Progenitor cell of endocrine pancreas (in vitro differentiated cells): ENCODE measurements at regions not wholly inside any gene's neighbourhood (a gene's known extent, or its start where the extent isn't known, plus 50 kb on each side); places are given as distances from the start of the nearest gene placed in this dataset.
"Not testable (repeated sequence)": the region's sequence is repeated elsewhere in the genome, so short reads cannot be mapped to it uniquely, and the experiment has no call there.

Source experiments
- DNase-seq: peaks from one replicate; pipeline ENCODE4 v3.0.0; 2021; ENCODE audit warnings: low spot score; ENCODE audit not compliant: unreplicated experiment
- H3K27ac Mint-ChIP-seq: 2 replicates; pipeline ENCODE4 v1.8.0; 2021; ENCODE audit warnings: mild to moderate bottlenecking, moderate library complexity, mixed read lengths
- H3K27me3 Mint-ChIP-seq: 2 replicates; pipeline ENCODE4 v1.8.0; 2021; ENCODE audit warnings: mixed read lengths
- H3K36me3 Mint-ChIP-seq: 2 replicates; pipeline ENCODE4 v1.8.0; 2022; ENCODE audit warnings: mixed read lengths; ENCODE audit not compliant: insufficient read depth
- H3K4me1 Mint-ChIP-seq: 2 replicates; pipeline ENCODE4 v1.8.0; 2021; ENCODE audit warnings: low read depth, mixed read lengths
- H3K4me3 Mint-ChIP-seq: 2 replicates; pipeline ENCODE4 v1.8.0; 2021; ENCODE audit warnings: low read depth, mild to moderate bottlenecking, moderate library complexity, mixed read lengths
- H3K9me3 Mint-ChIP-seq: 2 replicates; pipeline ENCODE4 v1.8.0; 2021; ENCODE audit warnings: low read depth, mixed read lengths
- TF ChIP-seq, protein P1 (sequence below): fragments of 200-600 bp; sonication (generic); IDR thresholded peaks from one replicate; pipeline ENCODE4 v1.5.0; 2021; ENCODE audit warnings: antibody characterized with exemption, mild to moderate bottlenecking; ENCODE audit not compliant: unreplicated experiment

DNA sequence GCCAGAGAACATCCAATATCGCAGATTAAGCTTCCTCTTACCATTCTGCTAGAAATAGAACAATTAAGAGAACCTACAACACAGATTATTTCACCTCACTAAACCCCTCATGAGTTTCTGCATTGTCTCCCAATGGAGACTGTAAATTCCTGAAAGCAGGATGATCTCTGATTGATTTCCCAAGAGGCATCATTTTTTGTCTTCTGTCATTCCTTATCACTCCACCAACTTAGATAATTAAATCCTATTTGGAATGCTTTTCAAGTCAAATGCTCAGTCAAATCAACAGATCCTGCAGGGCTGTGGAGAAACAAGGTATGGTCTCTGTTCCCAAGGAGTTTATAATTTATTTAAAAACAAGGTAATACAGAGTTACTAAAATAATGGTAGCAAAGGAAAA, 161.5 kb downstream of the MTERF1 start:
- peaks cover 30% of the 10 kb centered on the region for H3K9me3 Mint-ChIP-seq
- H3K4me1 Mint-ChIP-seq: peaks cover 21% of the 10 kb centered on the region
- peaks cover 9% of the 10 kb centered on the region for H3K36me3 Mint-ChIP-seq
- H3K4me3 Mint-ChIP-seq: no peak overlapping the region
- TF ChIP-seq, protein P1, sequence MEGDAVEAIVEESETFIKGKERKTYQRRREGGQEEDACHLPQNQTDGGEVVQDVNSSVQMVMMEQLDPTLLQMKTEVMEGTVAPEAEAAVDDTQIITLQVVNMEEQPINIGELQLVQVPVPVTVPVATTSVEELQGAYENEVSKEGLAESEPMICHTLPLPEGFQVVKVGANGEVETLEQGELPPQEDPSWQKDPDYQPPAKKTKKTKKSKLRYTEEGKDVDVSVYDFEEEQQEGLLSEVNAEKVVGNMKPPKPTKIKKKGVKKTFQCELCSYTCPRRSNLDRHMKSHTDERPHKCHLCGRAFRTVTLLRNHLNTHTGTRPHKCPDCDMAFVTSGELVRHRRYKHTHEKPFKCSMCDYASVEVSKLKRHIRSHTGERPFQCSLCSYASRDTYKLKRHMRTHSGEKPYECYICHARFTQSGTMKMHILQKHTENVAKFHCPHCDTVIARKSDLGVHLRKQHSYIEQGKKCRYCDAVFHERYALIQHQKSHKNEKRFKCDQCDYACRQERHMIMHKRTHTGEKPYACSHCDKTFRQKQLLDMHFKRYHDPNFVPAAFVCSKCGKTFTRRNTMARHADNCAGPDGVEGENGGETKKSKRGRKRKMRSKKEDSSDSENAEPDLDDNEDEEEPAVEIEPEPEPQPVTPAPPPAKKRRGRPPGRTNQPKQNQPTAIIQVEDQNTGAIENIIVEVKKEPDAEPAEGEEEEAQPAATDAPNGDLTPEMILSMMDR: no peak
- H3K27ac Mint-ChIP-seq: no peak overlapping the region
- H3K27me3 Mint-ChIP-seq: no peaks in the 10 kb centered on the region
- no peak for DNase-seq

DNA sequence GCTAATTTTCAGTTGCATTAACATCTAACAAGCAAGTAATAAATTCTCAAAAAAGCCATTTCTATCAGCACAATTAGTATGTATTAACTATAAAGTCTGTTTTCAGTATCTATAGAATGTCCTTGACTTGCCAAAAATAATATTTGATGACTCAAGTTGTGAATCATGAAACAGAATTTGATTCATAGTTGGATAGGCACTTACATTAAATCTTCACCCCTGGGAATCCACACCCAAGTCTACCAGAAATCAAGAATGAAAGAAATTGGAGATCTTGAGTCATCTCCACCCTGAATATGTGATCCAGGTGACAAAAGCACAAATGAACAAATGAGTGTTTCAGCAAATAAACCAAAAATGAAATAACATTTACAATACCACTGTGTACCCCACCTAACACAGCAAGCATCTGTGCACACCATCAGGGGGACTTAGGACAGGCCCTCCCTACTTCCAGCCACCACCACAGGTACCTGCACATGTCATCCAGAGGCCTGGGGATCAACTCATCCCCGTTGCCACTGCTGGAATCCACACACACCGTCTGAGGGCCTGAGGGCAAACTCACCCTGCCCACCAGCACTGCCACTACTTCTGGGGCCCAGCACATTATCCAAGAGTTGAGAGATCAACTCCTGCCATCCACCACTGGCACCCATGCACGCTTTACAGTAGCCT, 160.1 kb downstream of the MTERF1 start:
- H3K9me3 Mint-ChIP-seq: peaks cover 36% of the 10 kb centered on the region
- H3K36me3 Mint-ChIP-seq: peaks cover 14% of the 10 kb centered on the region
- H3K4me1 Mint-ChIP-seq: peaks cover 21% of the 10 kb centered on the region
- H3K27me3 Mint-ChIP-seq: no peaks in the 10 kb centered on the region
- H3K27ac Mint-ChIP-seq: no peak overlapping the region
- no peak for DNase-seq
- TF ChIP-seq, protein P1: no peak
- no peak overlapping the region for H3K4me3 Mint-ChIP-seq

DNA sequence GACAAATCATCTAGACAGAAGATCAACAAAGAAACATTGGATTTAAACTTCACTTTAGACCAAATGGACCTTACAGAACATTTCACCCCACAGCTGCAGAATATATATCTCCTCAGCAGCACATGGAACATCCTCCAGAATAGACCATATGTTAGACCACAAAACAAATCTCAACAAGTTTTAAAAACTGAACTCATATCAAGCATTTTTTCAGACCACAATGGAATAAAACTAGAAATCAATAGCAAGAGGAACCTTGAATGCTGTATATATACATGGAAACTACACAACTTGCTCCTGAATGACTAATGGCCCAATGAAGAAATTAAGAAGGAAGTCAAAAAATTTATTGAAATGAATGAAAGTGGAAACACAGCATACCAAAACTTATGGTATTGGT, 157.7 kb downstream of the MTERF1 start:
- no peaks in the 10 kb centered on the region for H3K27me3 Mint-ChIP-seq
- no peak for DNase-seq
- H3K27ac Mint-ChIP-seq: no peak overlapping the region
- H3K9me3 Mint-ChIP-seq: peaks cover 38% of the 10 kb centered on the region
- peaks cover 17% of the 10 kb centered on the region for H3K36me3 Mint-ChIP-seq
- H3K4me3 Mint-ChIP-seq: no peak overlapping the region
- H3K4me1 Mint-ChIP-seq: peaks cover 21% of the 10 kb centered on the region
- TF ChIP-seq, protein P1: no peak

DNA sequence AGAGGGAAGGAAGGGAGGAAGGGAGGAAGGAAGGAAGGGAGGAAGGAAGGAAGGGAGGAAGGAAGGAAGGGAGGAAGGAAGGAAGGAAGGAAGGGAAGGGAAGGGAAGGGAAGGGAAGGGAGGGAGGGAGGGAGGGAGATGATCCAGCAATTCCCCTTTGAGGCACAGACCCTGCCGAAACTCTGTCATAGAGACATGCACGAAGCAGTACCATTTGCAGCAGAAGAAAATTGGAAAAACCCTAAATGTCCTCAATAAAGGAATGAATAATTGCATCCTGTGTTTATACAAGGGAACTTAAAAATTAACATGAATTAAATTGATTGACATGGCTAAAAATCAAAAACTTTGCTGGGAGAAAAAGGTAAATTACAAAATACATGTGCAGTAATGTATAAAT, 151.5 kb downstream of the MTERF1 start:
- peaks cover 17% of the 10 kb centered on the region for H3K4me1 Mint-ChIP-seq
- H3K9me3 Mint-ChIP-seq: peaks cover 20% of the 10 kb centered on the region
- not testable (repeated sequence) for H3K27me3 Mint-ChIP-seq, H3K4me3 Mint-ChIP-seq, H3K36me3 Mint-ChIP-seq, H3K27ac Mint-ChIP-seq, DNase-seq

DNA sequence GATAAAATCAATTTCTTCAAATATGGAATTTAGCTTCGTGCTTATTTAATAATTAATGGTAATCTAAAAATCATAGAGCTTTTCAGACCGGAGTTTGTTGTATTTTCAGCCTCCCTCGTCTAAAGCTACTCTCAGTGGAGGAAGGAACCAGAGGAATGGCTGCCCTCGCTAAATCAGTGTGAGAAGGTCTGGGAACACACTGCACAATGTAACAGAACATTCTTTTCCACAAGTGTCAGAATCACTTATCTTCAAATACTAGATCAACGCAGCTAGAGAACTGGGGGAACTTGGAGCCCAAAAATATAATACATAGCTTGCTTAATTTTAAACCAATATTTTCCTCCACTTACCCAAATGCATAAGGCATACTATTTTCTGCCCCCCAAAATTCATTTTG, 148.5 kb downstream of the MTERF1 start:
- Mint-ChIP-seq H3K4me3 (no peak overlapping the region), H3K27me3 (no peaks in the 10 kb centered on the region), H3K27ac (no peak overlapping the region), H3K4me1 (peaks cover 17% of the 10 kb centered on the region), H3K9me3 (peaks cover 18% of the 10 kb centered on the region), H3K36me3 (peaks cover 5% of the 10 kb centered on the region)
- DNase-seq: no peak
- TF ChIP-seq, protein P1: no peak

DNA sequence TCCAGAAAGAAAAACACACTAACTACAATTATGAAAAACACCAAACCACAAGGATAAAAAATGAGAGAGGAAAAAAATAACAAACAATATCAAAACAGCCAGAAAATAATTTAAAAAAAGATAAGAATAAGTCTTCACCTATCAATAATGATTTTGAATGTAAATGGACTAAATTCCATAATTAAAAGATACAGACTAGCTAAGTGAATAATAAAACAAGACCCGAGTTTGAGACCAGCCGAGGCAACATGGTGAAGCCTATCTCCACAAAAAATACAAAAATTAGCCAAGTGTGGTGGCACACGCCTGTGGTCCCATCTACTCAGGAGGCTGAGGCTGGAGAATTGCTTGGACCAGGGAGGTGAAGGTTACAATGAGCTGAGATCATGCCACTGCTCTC, 131.1 kb downstream of the MTERF1 start:
- Mint-ChIP-seq H3K9me3 (peaks cover 26% of the 10 kb centered on the region), H3K4me3 (no peak overlapping the region), H3K36me3 (peaks cover 6% of the 10 kb centered on the region), H3K4me1 (peaks cover 7% of the 10 kb centered on the region), H3K27me3 (no peaks in the 10 kb centered on the region), H3K27ac (no peak overlapping the region)
- TF ChIP-seq, protein P1: no peak
- DNase-seq: no peak
